Amygdala (tissue), 56 donors: ENCODE measurements at regions not wholly inside any gene's neighbourhood (a gene's known extent, or its start where the extent isn't known, plus 50 kb on each side); places are given as distances from the start of the nearest gene placed in this dataset.

ENCODE experiments used
- DNase-seq, 56 donors: peaks; one replicate each; lab custom pipeline; 2025; lab: John Stamatoyannopoulos, UW

GRCh38 chr19:29418201-29418600, 107.6 kb upstream of the VSTM2B start:
- DNase-seq: peak in 1 of 56 donors; percentile 8

- no peak for DNase-seq
These were observed 105.7 kb upstream of the VSTM2B start for GRCh38 chr19:29420065-29420464.

GRCh38 chr19:29420482-29421195, 105.2 kb upstream of the VSTM2B start:
- DNase-seq: no peak

GRCh38 chr19:29421196-29421545, 104.6 kb upstream of the VSTM2B start:
- no peak for DNase-seq

- DNase-seq: no peak
These were observed 103.7 kb upstream of the VSTM2B start for GRCh38 chr19:29422047-29422446.

- no peak for DNase-seq
These were observed 103.2 kb upstream of the VSTM2B start for GRCh38 chr19:29422486-29423085.

- no peak for DNase-seq
These were observed 97.7 kb upstream of the VSTM2B start for GRCh38 chr19:29428071-29428470.

GRCh38 chr19:29429021-29429420, 96.8 kb upstream of the VSTM2B start:
- no peak for DNase-seq

- no peak for DNase-seq
These were observed 96.2 kb upstream of the VSTM2B start for GRCh38 chr19:29429581-29429980.

- no peak for DNase-seq
These were observed 94.5 kb upstream of the VSTM2B start for GRCh38 chr19:29431332-29431731.

- DNase-seq: no peak
These were observed 93.1 kb upstream of the VSTM2B start for GRCh38 chr19:29432677-29433076.

- DNase-seq: no peak
These were observed 89.1 kb upstream of the VSTM2B start for GRCh38 chr19:29436591-29437103.

- no peak for DNase-seq
These were observed 86.8 kb upstream of the VSTM2B start for GRCh38 chr19:29439021-29439420.

GRCh38 chr19:29439688-29440550, 85.9 kb upstream of the VSTM2B start:
- no peak for DNase-seq

GRCh38 chr19:29442094-29442493, 83.7 kb upstream of the VSTM2B start:
- DNase-seq: no peak

GRCh38 chr19:29442910-29443309, 82.9 kb upstream of the VSTM2B start:
- DNase-seq: no peak

GRCh38 chr19:29445246-29445645, 80.5 kb upstream of the VSTM2B start:
- DNase-seq: no peak

- no peak for DNase-seq
These were observed 79.4 kb upstream of the VSTM2B start for GRCh38 chr19:29446361-29446760.

- no peak for DNase-seq
These were observed 77.7 kb upstream of the VSTM2B start for GRCh38 chr19:29448046-29448445.

GRCh38 chr19:29449371-29449770, 76.4 kb upstream of the VSTM2B start:
- no peak for DNase-seq

- DNase-seq: no peak
These were observed 75.5 kb upstream of the VSTM2B start for GRCh38 chr19:29450306-29450705.
